GM20000 (cell line): ENCODE measurements at regions not wholly inside any gene's neighbourhood (a gene's known extent, or its start where the extent isn't known, plus 50 kb on each side); places are given as distances from the start of the nearest gene placed in this dataset.

ENCODE experiments used
- DNase-seq: peaks from one replicate; pipeline ENCODE4 v3.0.0; 2012; ENCODE audit warnings: low spot score
- TF ChIP-seq, protein P1 (sequence below): IDR thresholded peaks from 2 replicates; pipeline ENCODE4 v1.5.1; 2012; ENCODE audit warnings: mild to moderate bottlenecking, control low read depth; ENCODE audit errors: extremely low read depth, missing control alignments

DNA sequence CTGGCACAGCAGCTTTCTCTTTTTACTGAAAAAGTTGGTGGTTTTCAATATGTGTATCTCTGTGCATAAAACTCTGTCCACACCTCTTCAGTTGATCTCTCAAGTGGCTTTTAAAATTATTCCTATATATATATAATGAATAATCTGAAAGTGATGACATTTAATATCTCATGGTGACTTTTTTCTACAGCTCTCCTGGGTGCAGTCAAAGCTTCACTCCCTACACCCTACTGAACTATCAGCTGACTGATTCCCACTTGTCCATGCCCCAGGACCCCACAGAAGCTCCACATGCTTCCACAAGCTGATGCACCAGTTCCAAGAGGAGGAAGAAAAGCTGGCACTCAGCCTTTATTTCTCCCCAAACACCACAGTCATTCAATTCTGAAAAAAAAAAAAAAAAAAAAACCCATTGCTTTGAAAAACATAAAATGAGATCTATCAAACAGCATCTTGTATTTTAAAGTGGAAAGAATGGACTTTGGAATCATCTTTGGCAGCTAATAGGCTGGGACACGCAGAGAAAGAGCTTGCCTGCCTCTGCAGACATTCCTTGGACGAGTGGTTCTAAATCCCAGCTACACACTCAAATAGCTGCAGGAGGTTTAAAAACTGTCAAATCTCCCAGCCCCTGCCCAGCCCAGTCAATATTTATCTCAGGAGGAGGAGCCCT lies 75.3 kb upstream of the GDF10 start:
- TF ChIP-seq, protein P1, sequence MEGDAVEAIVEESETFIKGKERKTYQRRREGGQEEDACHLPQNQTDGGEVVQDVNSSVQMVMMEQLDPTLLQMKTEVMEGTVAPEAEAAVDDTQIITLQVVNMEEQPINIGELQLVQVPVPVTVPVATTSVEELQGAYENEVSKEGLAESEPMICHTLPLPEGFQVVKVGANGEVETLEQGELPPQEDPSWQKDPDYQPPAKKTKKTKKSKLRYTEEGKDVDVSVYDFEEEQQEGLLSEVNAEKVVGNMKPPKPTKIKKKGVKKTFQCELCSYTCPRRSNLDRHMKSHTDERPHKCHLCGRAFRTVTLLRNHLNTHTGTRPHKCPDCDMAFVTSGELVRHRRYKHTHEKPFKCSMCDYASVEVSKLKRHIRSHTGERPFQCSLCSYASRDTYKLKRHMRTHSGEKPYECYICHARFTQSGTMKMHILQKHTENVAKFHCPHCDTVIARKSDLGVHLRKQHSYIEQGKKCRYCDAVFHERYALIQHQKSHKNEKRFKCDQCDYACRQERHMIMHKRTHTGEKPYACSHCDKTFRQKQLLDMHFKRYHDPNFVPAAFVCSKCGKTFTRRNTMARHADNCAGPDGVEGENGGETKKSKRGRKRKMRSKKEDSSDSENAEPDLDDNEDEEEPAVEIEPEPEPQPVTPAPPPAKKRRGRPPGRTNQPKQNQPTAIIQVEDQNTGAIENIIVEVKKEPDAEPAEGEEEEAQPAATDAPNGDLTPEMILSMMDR = no peak
- no peak for DNase-seq

DNA sequence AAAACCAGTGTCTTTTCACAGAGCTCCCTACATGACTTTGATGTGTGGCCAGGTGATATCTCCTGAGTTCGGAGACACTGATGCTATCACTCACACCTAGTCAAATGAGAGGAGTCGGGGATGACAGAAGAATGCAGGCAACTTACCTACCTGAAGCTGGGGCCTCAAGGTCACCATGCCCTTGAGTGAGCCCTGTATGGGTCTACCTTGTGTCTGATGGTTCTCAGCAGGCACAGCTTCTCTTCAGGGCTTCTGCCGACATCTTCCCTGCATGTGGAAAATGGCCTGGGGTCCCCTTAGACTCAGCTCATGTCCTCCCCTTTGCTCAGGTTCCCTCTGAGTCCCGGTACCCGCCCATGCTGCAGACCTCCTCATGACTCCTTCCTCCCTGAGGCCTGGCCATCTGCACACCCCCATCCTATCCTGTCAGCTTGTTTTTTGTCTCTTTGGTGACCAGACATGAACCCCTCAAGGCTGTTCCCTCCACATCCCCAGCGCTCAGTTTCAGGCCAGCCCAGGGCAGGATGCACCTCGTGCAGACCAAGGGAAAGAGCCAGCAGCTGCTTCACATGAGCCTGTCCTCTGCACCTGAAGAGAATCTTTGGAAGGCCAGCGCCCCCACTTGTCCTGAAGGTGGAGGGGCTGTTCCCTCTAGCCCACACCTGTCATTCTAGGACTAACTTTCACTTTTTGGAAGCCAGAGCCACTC lies 74.6 kb upstream of the GDF10 start:
- TF ChIP-seq, protein P1 = no peak
- DNase-seq = no peak

DNA sequence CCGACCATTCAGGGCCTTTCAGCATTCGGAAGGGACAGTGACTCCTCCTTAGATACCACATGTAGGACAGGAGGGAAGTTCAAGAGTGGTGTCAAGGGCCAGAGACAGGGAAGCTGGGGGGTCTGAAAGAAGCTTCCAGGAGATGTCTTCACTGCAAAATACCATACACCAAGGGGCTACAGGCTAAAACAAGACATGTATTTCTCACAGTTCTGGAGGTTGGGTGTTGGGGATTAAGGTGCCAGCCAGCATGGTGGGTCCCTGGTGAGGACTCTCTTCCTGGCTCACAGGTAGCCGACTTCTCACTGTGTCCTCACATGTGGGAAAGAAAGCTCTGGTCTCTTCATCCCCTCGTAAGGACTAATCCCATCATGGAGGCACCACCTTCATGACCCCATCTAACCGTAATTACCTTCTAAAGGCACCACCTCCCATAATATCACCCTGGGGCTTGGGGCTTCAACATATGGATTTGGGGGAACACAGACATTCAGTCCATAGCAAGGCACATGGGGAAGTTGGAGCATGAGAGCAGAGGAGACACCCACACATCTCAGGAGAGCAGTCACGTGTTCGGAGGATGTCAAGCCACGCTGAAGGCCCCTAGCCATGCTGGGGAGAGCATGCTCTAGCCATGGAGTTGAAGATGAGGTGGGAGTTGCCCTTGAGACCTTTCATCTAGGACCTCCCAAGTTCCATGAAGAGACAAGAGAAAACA lies 73.9 kb upstream of the GDF10 start:
- DNase-seq = no peak
- TF ChIP-seq, protein P1 = no peak

DNA sequence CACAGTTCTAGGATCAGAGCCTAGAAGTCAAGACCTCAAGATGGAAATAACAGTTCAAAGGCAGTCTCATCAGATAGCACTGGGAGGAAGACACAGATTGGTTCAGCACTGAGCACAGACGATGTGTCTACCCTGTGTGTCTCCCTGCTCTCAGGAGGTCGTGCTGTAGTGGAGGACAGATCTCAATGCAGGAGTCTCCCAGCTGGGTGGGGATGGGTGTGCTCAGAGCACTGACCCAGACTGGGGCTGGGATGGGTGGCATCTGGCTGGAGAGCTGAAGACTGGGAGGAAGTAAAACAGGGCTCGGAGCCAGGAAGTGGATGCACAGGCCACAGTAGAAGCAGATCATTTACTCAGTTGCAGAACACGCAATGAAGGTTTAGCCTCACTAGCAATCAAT lies 69.5 kb upstream of the GDF10 start:
- no peak for DNase-seq
- TF ChIP-seq, protein P1 = no peak

DNA sequence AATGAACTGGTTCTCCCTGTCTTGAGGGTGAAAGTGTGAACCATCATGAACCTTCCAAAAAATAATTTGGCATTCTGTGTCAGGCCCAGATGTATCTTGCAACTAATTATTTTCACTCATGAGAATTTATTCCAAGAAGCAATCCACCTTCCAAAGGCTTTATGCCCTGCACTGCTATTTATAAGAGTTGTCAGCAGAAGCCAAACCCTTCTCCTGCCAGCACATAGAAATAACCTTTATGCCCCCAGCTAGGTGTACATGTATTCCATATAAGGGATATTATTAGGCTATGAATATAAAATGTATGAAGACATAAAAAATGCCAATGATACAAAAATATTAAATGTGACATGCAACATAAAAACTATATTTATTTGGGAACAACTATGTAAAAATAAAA lies 69.0 kb upstream of the GDF10 start:
- no peak for DNase-seq
- TF ChIP-seq, protein P1 = no peak

DNA sequence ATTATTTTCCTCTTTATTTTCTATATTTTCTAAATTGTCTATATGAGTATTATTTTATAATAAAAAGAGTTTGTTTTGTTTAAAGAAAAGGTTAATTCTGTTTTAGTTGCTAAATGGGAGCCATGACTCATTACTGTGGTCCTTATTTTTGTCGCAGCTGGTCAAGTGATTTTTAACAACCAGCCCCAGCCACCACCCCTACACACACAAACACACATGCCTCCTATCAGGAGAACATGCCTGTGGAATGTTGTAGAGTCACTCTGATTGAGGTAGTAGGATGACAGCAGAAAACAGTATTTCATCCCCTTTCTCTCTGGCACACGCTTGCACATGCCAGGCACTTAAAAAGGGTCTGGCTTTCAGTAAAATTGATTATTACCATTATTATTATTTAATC lies 68.6 kb upstream of the GDF10 start:
- DNase-seq = no peak
- TF ChIP-seq, protein P1 = no peak

DNA sequence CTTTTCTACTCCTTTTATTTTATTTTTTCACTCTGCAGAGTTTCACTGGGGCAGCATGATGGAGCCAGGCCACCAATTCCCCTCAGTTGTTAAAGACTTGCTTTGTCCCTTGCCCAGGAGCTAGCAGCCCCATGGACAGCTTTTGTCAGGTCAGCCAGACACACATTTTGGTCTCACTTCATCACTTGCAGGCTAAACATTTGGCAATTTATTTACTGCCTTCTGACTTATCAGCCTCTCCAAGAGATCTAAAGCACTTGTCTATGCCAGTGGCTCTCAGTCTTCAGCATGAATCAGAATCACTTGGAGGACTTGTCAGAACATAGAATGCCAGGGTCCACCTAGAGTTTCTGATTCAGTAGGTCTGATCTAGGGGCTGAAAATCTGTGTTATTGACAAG lies 66.4 kb upstream of the GDF10 start:
- no peak for DNase-seq
- TF ChIP-seq, protein P1 = no peak
